Ishikawa (cell line): ENCODE measurements at regions not wholly inside any gene's neighbourhood (a gene's known extent, or its start where the extent isn't known, plus 50 kb on each side); places are given as distances from the start of the nearest gene placed in this dataset.

Source experiments
- CEBPB ChIP-seq: IDR thresholded peaks from 2 replicates; pipeline ENCODE4 v1.6.1; 2012
- CREB1 ChIP-seq: IDR thresholded peaks from 2 replicates; pipeline ENCODE4 v1.6.1; 2012; ENCODE audit warnings: low read depth
- EGR1 ChIP-seq: IDR thresholded peaks from 2 replicates; pipeline ENCODE4 v1.6.1; 2012
- EP300 ChIP-seq: IDR thresholded peaks from 2 replicates; pipeline ENCODE4 v1.6.1; 2012; ENCODE audit warnings: borderline replicate concordance
- FOXM1 ChIP-seq: IDR thresholded peaks from 2 replicates; pipeline ENCODE4 v1.6.1; 2012; ENCODE audit warnings: low read depth, borderline replicate concordance
- MAX ChIP-seq: IDR thresholded peaks from 2 replicates; pipeline ENCODE4 v1.6.1; 2012
- NFIC ChIP-seq: IDR thresholded peaks from 2 replicates; pipeline ENCODE4 v1.6.1; 2012
- RAD21 ChIP-seq: IDR thresholded peaks from 2 replicates; pipeline ENCODE4 v1.6.1; 2012; ENCODE audit warnings: low read depth
- REST ChIP-seq: IDR thresholded peaks from 2 replicates; pipeline ENCODE4 v1.6.1; 2012; ENCODE audit warnings: low read depth, mild to moderate bottlenecking
- TAF1 ChIP-seq: IDR thresholded peaks from 2 replicates; pipeline ENCODE4 v1.6.1; 2012; ENCODE audit warnings: low read depth, mild to moderate bottlenecking
- TCF12 ChIP-seq: IDR thresholded peaks from 2 replicates; pipeline ENCODE4 v1.6.1; 2012; ENCODE audit warnings: low read depth
- TEAD4 ChIP-seq: IDR thresholded peaks from 2 replicates; pipeline ENCODE4 v1.6.1; 2012
- USF1 ChIP-seq: IDR thresholded peaks from 2 replicates; pipeline ENCODE4 v1.6.1; 2012
- YY1 ChIP-seq: IDR thresholded peaks from 2 replicates; pipeline ENCODE4 v1.6.1; 2012; ENCODE audit warnings: low read depth
- ZBTB7A ChIP-seq: IDR thresholded peaks from 2 replicates; pipeline ENCODE4 v1.6.1; 2012; ENCODE audit warnings: low read depth

- no peak for TF ChIP-seq TAF1
- TF ChIP-seq TCF12, result no peak
- no peak for TF ChIP-seq ZBTB7A
- no peak for TF ChIP-seq EP300
- no peak for TF ChIP-seq REST
- TF ChIP-seq CEBPB, result no peak
- no peak for TF ChIP-seq YY1
- TF ChIP-seq NFIC, result no peak
- TF ChIP-seq EGR1, result no peak
- no peak for TF ChIP-seq CREB1
These were observed 624.4 kb upstream of the C9orf72 start for GRCh38 chr9:28197653-28198052.

- TF ChIP-seq MAX, result no peak
- TF ChIP-seq EGR1, result no peak
- TF ChIP-seq ZBTB7A, result no peak
- no peak for TF ChIP-seq TEAD4
- TF ChIP-seq CREB1, result no peak
- TF ChIP-seq RAD21, result no peak
- no peak for TF ChIP-seq NFIC
- no peak for TF ChIP-seq YY1
- no peak for TF ChIP-seq CEBPB
- no peak for TF ChIP-seq TAF1
These were observed 629.8 kb upstream of the C9orf72 start for GRCh38 chr9:28203036-28203435.

- TF ChIP-seq ZBTB7A (no peak), CREB1 (no peak), TCF12 (no peak), USF1 (no peak), RAD21 (no peak), TEAD4 (no peak), MAX (no peak), EGR1 (no peak), CEBPB (no peak), REST (no peak), FOXM1 (no peak), EP300 (no peak), TAF1 (no peak), NFIC (no peak), YY1 (no peak)
These were observed 633.0 kb upstream of the C9orf72 start for GRCh38 chr9:28206280-28206679.

- TF ChIP-seq EGR1, result no peak
- no peak for TF ChIP-seq REST
- no peak for TF ChIP-seq MAX
- TF ChIP-seq YY1, result no peak
- TF ChIP-seq NFIC, result no peak
- no peak for TF ChIP-seq TEAD4
- no peak for TF ChIP-seq FOXM1
- no peak for TF ChIP-seq USF1
- no peak for TF ChIP-seq TAF1
These were observed 634.4 kb upstream of the C9orf72 start for GRCh38 chr9:28207657-28208056.

GRCh38 chr9:28209130-28209529 lies 635.8 kb upstream of the C9orf72 start:
- TF ChIP-seq MAX, result no peak
- no peak for TF ChIP-seq CEBPB
- TF ChIP-seq REST, result no peak
